GM18505 (cell line): ENCODE measurements at regions not wholly inside any gene's neighbourhood (a gene's known extent, or its start where the extent isn't known, plus 50 kb on each side); places are given as distances from the start of the nearest gene placed in this dataset.
A peak's percentile ranks its signal among the peaks of the same experiment; 100 is the strongest.

ENCODE experiments used
- ATAC-seq: cut with Tn5 transposase; IDR thresholded peaks from one replicate; pipeline ENCODE4 v1.9.1; 2021; ENCODE audit not compliant: unreplicated experiment
- POLR2A ChIP-seq: IDR thresholded peaks from 4 replicates; pipeline ENCODE4 v1.6.1; 2011; ENCODE audit warnings: borderline replicate concordance; ENCODE audit not compliant: insufficient read depth, insufficient read length; ENCODE audit errors: extremely low read depth

DNA sequence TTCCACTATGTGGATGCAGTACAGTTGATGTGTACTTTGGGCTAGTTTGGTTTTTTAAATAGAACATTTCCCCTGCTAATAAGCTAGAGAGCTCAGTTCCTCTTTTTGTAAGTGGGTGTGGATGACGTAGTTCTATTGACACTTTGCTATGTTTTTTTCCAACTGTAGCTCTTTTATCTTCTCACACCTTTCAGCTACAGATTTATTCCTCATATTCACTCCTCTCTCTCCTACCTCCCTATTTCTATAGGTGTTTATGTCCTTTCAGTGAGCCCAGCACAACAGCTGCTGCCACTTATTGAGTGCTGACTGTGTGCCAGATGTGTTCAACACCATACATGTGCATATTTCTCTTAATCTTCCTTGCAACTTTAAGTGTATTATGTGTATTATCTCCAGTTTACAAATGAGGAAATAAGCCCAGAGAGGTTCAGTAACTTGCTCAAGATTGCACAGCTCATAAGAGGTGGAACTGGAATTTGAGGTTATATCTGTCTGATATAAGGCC lies 215.7 kb downstream of the SEMA6A start:
- ATAC-seq = peak; percentile 99
- no peak for TF ChIP-seq POLR2A

DNA sequence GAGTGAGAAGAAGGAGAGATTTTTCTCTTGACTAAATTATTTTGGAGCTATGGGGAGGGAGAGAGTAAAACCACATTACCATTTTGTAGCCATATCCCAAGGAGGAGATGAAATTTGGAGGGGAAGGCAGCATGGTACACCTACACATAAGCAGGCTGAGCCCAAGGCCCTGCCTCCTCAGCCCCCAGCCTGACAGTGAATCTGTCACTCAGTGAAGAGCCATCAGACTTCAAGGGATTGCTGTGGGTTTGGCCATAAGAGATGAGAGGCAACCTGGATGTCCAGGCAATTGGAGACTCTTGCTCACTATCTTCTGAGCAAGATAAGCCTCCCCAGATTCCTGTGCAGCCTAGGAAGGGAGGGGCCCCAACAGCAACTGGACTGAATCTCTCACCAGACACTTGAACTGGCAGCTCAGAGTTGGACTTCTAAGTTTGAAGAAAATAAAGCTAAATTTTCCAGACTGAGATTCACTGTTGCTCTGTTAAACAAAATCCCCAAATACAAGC lies 216.6 kb downstream of the SEMA6A start:
- no peak for ATAC-seq
- no peak for TF ChIP-seq POLR2A

DNA sequence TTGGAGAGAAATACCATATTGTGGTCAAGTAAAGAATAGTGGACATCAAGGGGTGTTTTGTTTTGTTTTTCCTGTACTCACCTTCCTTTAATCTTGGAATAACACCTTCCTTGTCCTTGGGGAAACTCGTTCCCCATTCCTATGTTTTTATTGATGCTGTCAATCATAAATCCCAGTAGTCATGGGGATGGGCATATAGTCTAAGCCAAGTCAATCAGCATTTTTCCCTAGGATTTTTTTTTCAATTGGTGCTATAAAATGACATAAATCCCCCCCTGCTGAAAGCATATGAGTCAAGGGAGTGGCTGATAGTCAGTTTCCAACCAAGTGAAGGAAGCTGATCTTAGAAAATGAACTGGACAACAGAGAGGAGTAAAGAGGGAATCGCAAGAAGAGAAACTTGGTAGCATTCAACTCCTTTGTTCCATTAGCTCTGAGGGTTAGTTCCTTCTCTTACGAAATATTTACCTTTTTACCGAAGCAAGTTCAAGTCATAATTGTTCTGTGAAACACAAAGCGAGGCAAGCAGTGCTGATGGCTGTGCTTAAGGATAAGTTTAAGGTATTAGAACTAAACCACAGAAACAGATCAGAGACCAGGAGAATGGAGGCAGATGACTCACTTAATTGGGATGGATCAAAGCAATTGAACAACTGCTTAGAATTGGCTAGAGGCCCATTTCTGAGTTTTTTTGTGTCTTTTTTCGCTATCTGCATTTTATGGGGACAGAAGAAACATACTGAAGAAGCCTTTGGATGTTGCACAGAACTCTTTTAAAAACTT lies 218.6 kb downstream of the SEMA6A start:
- ATAC-seq = no peak
- TF ChIP-seq POLR2A = no peak

DNA sequence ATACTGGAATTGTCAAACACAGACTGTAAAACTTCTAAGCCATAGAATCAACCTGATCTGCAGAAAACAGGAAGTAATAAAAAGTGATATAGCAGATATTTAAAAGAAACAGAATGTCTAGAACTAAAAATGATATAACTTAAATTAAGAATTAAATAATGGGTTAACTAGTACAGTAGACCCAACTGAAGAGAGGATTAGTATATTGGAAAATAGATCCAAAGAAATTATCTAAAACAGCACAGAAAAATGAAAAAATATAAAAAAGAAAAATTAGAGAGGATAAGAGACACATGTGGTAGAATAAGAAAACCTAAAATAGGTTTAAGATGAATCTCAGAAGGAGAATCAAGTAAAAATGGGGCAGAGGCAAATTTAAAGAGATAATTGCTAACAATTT lies 219.9 kb downstream of the SEMA6A start:
- no peak for ATAC-seq
- no peak for TF ChIP-seq POLR2A

DNA sequence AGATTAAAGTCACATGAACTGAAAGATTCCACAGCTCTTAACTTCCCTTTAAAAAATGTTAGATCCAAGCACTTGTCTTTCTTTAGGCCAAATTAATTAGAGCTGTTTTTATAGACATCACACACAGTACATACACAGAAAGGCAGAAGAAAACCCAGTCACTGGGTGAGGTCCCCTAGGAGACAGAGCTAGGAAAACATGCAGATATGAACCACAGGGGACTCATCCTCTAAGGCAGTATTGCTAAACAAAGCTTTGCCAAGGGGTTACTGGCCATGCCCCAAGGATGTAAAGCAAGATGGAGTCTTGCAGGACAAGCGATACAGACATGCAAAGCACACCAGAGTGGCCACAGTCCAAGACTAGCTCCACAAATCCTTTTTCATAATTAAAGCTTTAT lies 227.0 kb downstream of the SEMA6A start:
- no peak for TF ChIP-seq POLR2A
- no peak for ATAC-seq

DNA sequence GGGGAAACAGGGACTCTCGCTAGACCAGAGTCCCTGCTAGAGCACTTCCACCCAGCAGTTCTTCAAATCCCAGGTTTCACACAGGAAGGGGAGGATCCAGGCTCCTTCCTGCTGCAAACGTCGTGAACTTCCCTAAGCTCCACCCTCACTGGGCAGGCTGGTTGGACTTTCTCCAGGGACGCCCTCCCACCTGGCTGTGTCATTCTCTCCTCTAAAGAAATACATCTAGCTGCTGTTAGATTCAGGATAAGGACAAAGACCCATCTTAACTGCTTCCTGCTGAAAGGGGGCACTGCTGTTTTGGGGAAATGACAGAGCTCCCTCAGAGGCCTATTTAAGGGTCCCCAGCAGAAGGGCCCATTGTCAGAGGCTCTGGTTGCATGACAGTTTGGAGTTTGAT lies 230.7 kb downstream of the SEMA6A start:
- TF ChIP-seq POLR2A = no peak
- ATAC-seq = no peak
